WTC11 (cell line): ENCODE measurements at regions not wholly inside any gene's neighbourhood (a gene's known extent, or its start where the extent isn't known, plus 50 kb on each side); places are given as distances from the start of the nearest gene placed in this dataset.

ENCODE experiments used
- ATAC-seq: fragments of 200-7000 bp; cut with Tn5 transposase; 2 replicates; pipeline ENCODE4 v1.10.0; 2021; ENCODE audit warnings: mild to moderate bottlenecking, moderate library complexity
- CTCF ChIA-PET: fragments of 300-600 bp; sonication (Branson Sonifier 250); formaldehyde crosslinking; loops from one replicate; lab custom pipeline; 2021; ENCODE audit warnings: antibody characterized with exemption; lab: Charles Lee
- POLR2A ChIA-PET: fragments of 350-600 bp; sonication (Branson Sonifier 250); formaldehyde crosslinking; loops from one replicate; lab custom pipeline; 2021; ENCODE audit warnings: antibody characterized with exemption; lab: Charles Lee
- DNase-seq: peaks from one replicate; pipeline ENCODE4 v3.0.0; 2021; ENCODE audit warnings: low spot score
- H3K27ac Mint-ChIP-seq: 2 replicates; pipeline ENCODE4 v1.8.0; 2021; ENCODE audit warnings: mixed read lengths
- H3K27me3 Mint-ChIP-seq: 2 replicates; pipeline ENCODE4 v1.8.0; 2021; ENCODE audit warnings: low read depth, mild to moderate bottlenecking, moderate library complexity, mixed read lengths
- H3K36me3 Mint-ChIP-seq: 2 replicates; pipeline ENCODE4 v1.8.0; 2021; ENCODE audit warnings: mixed read lengths
- H3K4me1 Mint-ChIP-seq: 2 replicates; pipeline ENCODE4 v1.8.0; 2022; ENCODE audit warnings: mixed read lengths
- H3K4me3 Mint-ChIP-seq: 2 replicates; pipeline ENCODE4 v1.8.0; 2021; ENCODE audit warnings: mild to moderate bottlenecking, moderate library complexity, mixed read lengths
- H3K9me3 Mint-ChIP-seq: 2 replicates; pipeline ENCODE4 v1.8.0; 2021; ENCODE audit warnings: mixed read lengths
- CTCF ChIP-seq: fragments of 200-600 bp; IDR thresholded peaks from 2 replicates; pipeline ENCODE4 v1.8.0; 2022; ENCODE audit warnings: antibody characterized with exemption
- EMX1 ChIP-seq: fragments of 250-450 bp; sonication (Bioruptor Pico); IDR thresholded peaks from 2 replicates; pipeline ENCODE4 v1.8.0; 2021; ENCODE audit warnings: mild to moderate bottlenecking
- FOXK1 ChIP-seq: sonication (generic); formaldehyde crosslinking; IDR thresholded peaks from 2 replicates; pipeline ENCODE4 v1.8.0; 2022; ENCODE audit warnings: mild to moderate bottlenecking, moderate library complexity, missing genetic modification reagents
- FOXP1 ChIP-seq: sonication (generic); formaldehyde crosslinking; IDR thresholded peaks from 2 replicates; pipeline ENCODE4 v1.8.0; 2022; ENCODE audit warnings: missing genetic modification reagents, mild to moderate bottlenecking, moderate library complexity, borderline replicate concordance
- MLX ChIP-seq: sonication (generic); formaldehyde crosslinking; IDR thresholded peaks from 2 replicates; pipeline ENCODE4 v1.8.1; 2023; ENCODE audit warnings: mild to moderate bottlenecking, missing genetic modification reagents, moderate library complexity
- NFATC4 ChIP-seq: fragments of 250-450 bp; sonication (Bioruptor Pico); IDR thresholded peaks from 2 replicates; pipeline ENCODE4 v1.9.0; 2021; ENCODE audit warnings: mild to moderate bottlenecking
- NFYB ChIP-seq: sonication (generic); formaldehyde crosslinking; conservative IDR thresholded peaks from 2 replicates; pipeline ENCODE4 v1.8.0; 2022; ENCODE audit warnings: low read depth, missing genetic modification reagents
- NR1H2 ChIP-seq: sonication (generic); formaldehyde crosslinking; IDR thresholded peaks from 2 replicates; pipeline ENCODE4 v1.9.0; 2021; ENCODE audit warnings: mild to moderate bottlenecking, moderate library complexity, missing genetic modification reagents
- OVOL2 ChIP-seq: fragments of 250-450 bp; sonication (Bioruptor Pico); IDR thresholded peaks from 2 replicates; pipeline ENCODE4 v1.9.0; 2021; ENCODE audit warnings: mild to moderate bottlenecking, borderline replicate concordance
- PREB ChIP-seq: sonication (generic); formaldehyde crosslinking; IDR thresholded peaks from 2 replicates; pipeline ENCODE4 v1.8.1; 2022; ENCODE audit warnings: mild to moderate bottlenecking, missing genetic modification reagents, moderate library complexity, borderline replicate concordance
- PRRX2 ChIP-seq: fragments of 250-450 bp; sonication (Bioruptor Pico); IDR thresholded peaks from 2 replicates; pipeline ENCODE4 v1.8.0; 2021; ENCODE audit warnings: mild to moderate bottlenecking
- ZBTB21 ChIP-seq: sonication (generic); formaldehyde crosslinking; IDR thresholded peaks from 2 replicates; pipeline ENCODE4 v1.8.1; 2023; ENCODE audit warnings: mild to moderate bottlenecking, missing genetic modification reagents, borderline replicate concordance
- ZNF396 ChIP-seq: fragments of 250-450 bp; sonication (Bioruptor Pico); IDR thresholded peaks from 2 replicates; pipeline ENCODE4 v1.8.0; 2021; ENCODE audit warnings: mild to moderate bottlenecking, moderate library complexity, borderline replicate concordance
- TF ChIP-seq, protein P1 (sequence below): sonication (generic); formaldehyde crosslinking; IDR thresholded peaks from 2 replicates; pipeline ENCODE4 v1.8.0; 2022; ENCODE audit warnings: missing genetic modification reagents
- TF ChIP-seq, protein P2 (sequence below): sonication (generic); formaldehyde crosslinking; conservative IDR thresholded peaks from 2 replicates; pipeline ENCODE4 v1.8.1; 2023; ENCODE audit warnings: mild to moderate bottlenecking, low read depth, missing genetic modification reagents, moderate library complexity
- TF ChIP-seq, protein P3 (sequence below): fragments of 250-450 bp; sonication (Bioruptor Pico); IDR thresholded peaks from 2 replicates; pipeline ENCODE4 v1.9.0; 2021; ENCODE audit warnings: mild to moderate bottlenecking
- TF ChIP-seq, protein P4 (sequence below): sonication (generic); formaldehyde crosslinking; IDR thresholded peaks from 2 replicates; pipeline ENCODE4 v1.8.1; 2023; ENCODE audit warnings: mild to moderate bottlenecking, missing genetic modification reagents, borderline replicate concordance
- TF ChIP-seq, protein P5 (sequence below): sonication (generic); formaldehyde crosslinking; IDR thresholded peaks from 2 replicates; pipeline ENCODE4 v1.8.1; 2022; ENCODE audit warnings: missing genetic modification reagents, borderline replicate concordance

- Mint-ChIP-seq H3K9me3 (0 out of 2 replicates have a peak, but pooled peaks cover under 1% of the 10 kb centered on the region), H3K4me3 (no peak overlapping the region), H3K4me1 (no peaks in the 10 kb centered on the region), H3K27ac (no peak overlapping the region)
- DNase-seq: no peak
- TF ChIP-seq FOXP1 (CRISPR knock-in tag) (no peak), NR1H2 (no peak), ZNF396 (CRISPR knock-in tag) (no peak), ZBTB21 (CRISPR knock-in tag) (no peak), NFATC4 (no peak), EMX1 (CRISPR knock-in tag) (no peak), CTCF (no peak), MLX (no peak), PRRX2 (no peak), PREB (CRISPR knock-in tag) (no peak), FOXK1 (CRISPR knock-in tag) (no peak), NFYB (no peak), OVOL2 (CRISPR knock-in tag) (no peak)
- TF ChIP-seq, protein P1, sequence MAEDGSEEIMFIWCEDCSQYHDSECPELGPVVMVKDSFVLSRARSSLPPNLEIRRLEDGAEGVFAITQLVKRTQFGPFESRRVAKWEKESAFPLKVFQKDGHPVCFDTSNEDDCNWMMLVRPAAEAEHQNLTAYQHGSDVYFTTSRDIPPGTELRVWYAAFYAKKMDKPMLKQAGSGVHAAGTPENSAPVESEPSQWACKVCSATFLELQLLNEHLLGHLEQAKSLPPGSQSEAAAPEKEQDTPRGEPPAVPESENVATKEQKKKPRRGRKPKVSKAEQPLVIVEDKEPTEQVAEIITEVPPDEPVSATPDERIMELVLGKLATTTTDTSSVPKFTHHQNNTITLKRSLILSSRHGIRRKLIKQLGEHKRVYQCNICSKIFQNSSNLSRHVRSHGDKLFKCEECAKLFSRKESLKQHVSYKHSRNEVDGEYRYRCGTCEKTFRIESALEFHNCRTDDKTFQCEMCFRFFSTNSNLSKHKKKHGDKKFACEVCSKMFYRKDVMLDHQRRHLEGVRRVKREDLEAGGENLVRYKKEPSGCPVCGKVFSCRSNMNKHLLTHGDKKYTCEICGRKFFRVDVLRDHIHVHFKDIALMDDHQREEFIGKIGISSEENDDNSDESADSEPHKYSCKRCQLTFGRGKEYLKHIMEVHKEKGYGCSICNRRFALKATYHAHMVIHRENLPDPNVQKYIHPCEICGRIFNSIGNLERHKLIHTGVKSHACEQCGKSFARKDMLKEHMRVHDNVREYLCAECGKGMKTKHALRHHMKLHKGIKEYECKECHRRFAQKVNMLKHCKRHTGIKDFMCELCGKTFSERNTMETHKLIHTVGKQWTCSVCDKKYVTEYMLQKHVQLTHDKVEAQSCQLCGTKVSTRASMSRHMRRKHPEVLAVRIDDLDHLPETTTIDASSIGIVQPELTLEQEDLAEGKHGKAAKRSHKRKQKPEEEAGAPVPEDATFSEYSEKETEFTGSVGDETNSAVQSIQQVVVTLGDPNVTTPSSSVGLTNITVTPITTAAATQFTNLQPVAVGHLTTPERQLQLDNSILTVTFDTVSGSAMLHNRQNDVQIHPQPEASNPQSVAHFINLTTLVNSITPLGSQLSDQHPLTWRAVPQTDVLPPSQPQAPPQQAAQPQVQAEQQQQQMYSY (CRISPR knock-in tag): no peak
- TF ChIP-seq, protein P2, sequence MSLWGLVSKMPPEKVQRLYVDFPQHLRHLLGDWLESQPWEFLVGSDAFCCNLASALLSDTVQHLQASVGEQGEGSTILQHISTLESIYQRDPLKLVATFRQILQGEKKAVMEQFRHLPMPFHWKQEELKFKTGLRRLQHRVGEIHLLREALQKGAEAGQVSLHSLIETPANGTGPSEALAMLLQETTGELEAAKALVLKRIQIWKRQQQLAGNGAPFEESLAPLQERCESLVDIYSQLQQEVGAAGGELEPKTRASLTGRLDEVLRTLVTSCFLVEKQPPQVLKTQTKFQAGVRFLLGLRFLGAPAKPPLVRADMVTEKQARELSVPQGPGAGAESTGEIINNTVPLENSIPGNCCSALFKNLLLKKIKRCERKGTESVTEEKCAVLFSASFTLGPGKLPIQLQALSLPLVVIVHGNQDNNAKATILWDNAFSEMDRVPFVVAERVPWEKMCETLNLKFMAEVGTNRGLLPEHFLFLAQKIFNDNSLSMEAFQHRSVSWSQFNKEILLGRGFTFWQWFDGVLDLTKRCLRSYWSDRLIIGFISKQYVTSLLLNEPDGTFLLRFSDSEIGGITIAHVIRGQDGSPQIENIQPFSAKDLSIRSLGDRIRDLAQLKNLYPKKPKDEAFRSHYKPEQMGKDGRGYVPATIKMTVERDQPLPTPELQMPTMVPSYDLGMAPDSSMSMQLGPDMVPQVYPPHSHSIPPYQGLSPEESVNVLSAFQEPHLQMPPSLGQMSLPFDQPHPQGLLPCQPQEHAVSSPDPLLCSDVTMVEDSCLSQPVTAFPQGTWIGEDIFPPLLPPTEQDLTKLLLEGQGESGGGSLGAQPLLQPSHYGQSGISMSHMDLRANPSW (CRISPR knock-in tag): no peak
- TF ChIP-seq, protein P3, sequence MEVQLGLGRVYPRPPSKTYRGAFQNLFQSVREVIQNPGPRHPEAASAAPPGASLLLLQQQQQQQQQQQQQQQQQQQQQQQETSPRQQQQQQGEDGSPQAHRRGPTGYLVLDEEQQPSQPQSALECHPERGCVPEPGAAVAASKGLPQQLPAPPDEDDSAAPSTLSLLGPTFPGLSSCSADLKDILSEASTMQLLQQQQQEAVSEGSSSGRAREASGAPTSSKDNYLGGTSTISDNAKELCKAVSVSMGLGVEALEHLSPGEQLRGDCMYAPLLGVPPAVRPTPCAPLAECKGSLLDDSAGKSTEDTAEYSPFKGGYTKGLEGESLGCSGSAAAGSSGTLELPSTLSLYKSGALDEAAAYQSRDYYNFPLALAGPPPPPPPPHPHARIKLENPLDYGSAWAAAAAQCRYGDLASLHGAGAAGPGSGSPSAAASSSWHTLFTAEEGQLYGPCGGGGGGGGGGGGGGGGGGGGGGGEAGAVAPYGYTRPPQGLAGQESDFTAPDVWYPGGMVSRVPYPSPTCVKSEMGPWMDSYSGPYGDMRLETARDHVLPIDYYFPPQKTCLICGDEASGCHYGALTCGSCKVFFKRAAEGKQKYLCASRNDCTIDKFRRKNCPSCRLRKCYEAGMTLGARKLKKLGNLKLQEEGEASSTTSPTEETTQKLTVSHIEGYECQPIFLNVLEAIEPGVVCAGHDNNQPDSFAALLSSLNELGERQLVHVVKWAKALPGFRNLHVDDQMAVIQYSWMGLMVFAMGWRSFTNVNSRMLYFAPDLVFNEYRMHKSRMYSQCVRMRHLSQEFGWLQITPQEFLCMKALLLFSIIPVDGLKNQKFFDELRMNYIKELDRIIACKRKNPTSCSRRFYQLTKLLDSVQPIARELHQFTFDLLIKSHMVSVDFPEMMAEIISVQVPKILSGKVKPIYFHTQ: no peak
- TF ChIP-seq, protein P4, sequence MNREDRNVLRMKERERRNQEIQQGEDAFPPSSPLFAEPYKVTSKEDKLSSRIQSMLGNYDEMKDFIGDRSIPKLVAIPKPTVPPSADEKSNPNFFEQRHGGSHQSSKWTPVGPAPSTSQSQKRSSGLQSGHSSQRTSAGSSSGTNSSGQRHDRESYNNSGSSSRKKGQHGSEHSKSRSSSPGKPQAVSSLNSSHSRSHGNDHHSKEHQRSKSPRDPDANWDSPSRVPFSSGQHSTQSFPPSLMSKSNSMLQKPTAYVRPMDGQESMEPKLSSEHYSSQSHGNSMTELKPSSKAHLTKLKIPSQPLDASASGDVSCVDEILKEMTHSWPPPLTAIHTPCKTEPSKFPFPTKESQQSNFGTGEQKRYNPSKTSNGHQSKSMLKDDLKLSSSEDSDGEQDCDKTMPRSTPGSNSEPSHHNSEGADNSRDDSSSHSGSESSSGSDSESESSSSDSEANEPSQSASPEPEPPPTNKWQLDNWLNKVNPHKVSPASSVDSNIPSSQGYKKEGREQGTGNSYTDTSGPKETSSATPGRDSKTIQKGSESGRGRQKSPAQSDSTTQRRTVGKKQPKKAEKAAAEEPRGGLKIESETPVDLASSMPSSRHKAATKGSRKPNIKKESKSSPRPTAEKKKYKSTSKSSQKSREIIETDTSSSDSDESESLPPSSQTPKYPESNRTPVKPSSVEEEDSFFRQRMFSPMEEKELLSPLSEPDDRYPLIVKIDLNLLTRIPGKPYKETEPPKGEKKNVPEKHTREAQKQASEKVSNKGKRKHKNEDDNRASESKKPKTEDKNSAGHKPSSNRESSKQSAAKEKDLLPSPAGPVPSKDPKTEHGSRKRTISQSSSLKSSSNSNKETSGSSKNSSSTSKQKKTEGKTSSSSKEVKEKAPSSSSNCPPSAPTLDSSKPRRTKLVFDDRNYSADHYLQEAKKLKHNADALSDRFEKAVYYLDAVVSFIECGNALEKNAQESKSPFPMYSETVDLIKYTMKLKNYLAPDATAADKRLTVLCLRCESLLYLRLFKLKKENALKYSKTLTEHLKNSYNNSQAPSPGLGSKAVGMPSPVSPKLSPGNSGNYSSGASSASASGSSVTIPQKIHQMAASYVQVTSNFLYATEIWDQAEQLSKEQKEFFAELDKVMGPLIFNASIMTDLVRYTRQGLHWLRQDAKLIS (CRISPR knock-in tag): no peak
- TF ChIP-seq, protein P5, sequence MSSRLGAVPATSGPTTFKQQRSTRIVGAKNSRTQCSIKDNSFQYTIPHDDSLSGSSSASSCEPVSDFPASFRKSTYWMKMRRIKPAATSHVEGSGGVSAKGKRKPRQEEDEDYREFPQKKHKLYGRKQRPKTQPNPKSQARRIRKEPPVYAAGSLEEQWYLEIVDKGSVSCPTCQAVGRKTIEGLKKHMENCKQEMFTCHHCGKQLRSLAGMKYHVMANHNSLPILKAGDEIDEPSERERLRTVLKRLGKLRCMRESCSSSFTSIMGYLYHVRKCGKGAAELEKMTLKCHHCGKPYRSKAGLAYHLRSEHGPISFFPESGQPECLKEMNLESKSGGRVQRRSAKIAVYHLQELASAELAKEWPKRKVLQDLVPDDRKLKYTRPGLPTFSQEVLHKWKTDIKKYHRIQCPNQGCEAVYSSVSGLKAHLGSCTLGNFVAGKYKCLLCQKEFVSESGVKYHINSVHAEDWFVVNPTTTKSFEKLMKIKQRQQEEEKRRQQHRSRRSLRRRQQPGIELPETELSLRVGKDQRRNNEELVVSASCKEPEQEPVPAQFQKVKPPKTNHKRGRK (CRISPR knock-in tag): no peak
- TF ChIP-seq, all 79 proteins: peak for 0
- POLR2A ChIA-PET: interaction anchor here (0.7 kb wide), 1 partner anchor 97 kb away, joined by 5 read pairs; no protein-coding TSS in a partner anchor
- CTCF ChIA-PET: interaction anchor here (0.7 kb wide), 1 partner anchor 708 kb away, joined by 3 read pairs; no protein-coding TSS in a partner anchor
- ATAC-seq: no peak
- no peaks in the 10 kb centered on the region for H3K27me3 Mint-ChIP-seq
- no peaks in the 10 kb centered on the region for H3K36me3 Mint-ChIP-seq
Measured at GRCh38 chr10:36489611-36490228, 635.7 kb upstream of the ANKRD30A start.
